Activated CD4-positive, alpha-beta T cell treated with anti-CD3 and anti-CD28 coated beads, Interleukin-2, amount 50 U/mL, for 48 hours (primary cell): ENCODE measurements at regions not wholly inside any gene's neighbourhood (a gene's known extent, or its start where the extent isn't known, plus 50 kb on each side); places are given as distances from the start of the nearest gene placed in this dataset.

Source experiments
- DNase-seq, 2 experiments: peaks; one replicate each; pipeline ENCODE4 v3.0.0-alpha.2; 2020

DNA sequence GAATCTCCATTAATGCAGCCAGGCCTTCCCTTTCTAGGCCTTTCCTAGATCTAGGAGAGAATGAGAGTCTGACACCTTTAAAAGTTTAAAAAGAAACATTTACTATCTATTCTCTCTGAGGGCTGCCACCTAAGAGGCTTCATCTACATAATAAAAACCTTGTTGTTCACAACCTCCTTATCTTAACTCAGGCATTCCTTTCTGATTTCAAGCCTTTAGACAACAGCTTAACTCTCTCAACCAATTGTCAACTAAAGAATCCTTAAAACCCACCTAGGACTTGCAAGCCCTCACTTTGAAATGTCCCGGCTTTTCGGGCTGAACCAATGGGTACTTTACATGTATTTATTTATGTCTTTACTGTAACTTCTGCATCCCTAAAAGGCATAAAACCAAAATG is 64.3 kb upstream of the RET start:
- DNase-seq, result no peak

DNA sequence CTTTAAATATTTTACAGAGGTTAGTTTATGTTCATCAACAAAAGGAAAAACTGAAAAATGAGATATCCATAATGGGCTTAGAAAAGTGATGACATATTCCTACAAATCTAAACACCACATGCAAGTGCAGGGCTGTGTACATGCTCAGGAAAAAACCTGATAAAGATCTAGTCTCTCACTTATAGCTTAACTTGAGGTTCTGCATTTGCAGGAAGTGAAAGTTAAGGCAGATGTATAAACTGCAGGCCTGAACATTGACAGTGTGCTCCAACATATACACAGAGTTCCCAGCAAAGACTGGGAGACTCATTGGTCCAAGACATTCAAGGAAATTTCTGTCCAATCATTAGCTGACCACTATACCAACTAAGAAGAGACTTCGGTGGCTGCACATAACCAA is 63.8 kb upstream of the RET start:
- DNase-seq, result no peak

DNA sequence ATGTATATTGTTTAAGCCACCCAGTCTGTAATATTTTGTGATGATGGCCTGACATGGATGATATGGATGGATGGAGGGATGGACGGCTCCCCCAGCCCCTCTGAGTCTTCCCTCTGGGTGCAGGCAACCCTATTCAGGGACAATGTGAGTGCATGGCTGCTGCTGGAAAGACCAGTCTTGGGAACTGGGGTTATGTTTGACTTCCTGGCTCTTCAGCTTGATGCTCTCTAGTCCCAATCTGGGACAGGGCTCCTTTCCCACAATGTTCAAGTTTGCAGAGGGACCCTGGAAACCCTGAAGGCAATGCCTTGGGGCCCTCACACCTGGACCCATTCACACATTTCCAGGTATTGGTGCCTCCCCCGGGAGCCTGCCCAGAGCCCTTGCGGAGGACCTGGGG is 52.3 kb upstream of the RET start:
- no peak for DNase-seq

DNA sequence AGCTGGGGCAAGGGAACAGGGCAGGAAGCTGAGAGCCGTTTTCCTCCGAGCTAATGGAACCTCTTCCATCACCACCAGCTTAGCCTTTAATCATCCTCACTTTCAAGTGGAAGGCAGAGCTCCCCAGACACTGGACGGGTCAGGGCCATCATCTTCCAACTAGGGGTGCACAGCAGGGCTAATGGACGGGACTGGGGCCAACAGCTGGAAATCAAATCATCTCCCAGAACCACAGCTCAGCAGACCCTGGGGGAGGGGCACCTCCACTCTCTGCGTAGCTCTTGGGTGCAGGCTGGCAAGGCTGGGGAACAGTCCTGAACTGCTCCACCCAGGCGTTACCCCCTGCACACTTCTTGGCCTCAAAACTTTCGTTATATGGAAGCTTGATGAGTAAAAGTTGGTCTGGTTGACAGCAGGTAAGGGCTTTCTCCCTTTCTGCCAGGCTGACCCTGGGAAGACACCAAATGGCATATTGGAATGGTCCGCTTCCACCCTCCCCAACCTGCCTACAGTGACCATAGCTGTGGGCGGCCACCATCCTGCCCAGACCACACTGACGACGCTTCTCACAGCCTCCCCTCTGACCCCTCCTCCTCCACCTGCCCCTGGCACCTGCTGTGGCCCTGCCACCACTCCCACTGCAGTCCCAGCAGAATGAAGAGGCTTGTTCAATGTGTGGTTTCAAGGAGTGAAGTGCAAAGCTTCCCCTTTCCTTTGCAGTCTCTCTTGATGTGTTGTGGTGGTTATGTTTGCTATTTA is 51.7 kb upstream of the RET start:
- no peak for DNase-seq

DNA sequence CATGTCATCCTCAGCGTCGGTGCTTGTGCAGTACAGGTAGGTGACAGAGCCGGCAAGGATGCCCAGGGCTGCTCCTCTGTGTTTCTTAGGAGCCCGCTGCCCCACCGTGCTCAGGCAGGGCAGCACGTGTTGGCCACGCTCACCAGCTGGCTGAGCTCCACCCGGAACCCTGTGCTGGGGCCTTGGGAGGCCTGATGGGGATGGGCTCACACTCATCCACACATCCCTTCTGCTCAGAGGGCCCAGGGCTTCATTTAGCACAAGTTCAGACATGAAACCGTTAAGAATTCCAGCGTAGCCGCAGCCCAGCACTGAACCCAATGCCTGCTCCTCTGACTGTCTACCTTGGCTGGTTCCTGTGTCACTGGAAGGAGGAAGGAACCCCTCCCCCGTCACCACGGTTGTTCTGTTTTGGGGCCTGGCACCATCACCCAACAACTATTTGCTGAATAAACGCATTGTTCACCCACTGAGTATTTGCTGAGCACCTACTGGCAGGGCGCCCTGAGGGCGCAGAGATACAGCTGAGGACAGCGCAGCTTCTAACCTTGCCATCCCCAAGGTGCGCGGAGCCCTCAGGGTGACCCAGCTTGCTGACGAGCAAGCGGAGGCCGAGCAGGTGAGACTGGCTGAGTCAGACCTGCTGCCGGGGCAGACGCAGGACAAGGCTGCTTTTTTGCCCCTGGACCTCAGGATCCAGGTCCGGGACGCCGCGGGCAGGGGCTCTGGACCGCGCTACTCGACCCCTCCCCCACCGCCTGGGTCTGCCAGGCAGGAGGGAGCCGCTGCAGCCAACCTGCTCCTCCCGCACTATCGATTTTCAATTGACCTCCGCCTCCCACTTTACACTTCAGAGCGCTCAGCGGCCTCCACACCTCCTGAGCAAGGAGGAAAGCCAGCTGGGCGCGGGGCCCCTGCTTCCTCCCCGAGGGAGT is 50.6 kb upstream of the RET start:
- no peak for DNase-seq
